ENCODE measurements at regions not wholly inside any gene's neighbourhood (a gene's known extent, or its start where the extent isn't known, plus 50 kb on each side); places are given as distances from the start of the nearest gene placed in this dataset.

DNA sequence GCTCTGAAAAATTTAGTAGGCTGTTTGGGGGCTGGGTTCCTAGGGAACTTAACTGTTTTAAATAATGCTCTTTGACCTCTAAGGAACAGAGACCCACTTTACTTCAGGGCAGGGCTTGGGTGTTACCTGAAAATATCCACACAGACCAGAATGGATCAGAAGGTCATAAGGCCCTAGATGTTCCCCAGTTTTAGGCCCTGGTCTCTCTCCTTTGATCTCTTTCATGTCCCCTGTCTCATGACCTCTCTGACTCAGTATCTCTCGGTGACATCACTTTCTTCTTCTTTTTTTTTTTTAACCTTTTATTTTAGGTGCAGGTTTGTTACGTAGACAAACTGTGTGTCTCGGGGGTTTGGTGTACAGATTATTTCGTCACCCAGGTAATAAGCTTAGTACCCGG, 272.1 kb upstream of the SGK1 start:
- no peaks in the 10 kb centered on the region for H3K36me3 Mint-ChIP-seq (ENCODE audit: unreplicated experiment)
- no peaks in the 10 kb centered on the region for H3K9me3 Mint-ChIP-seq (ENCODE audit: unreplicated experiment)
- DNase-seq, result no peak
- H3K4me3 Mint-ChIP-seq (ENCODE audit: unreplicated experiment), result no peak overlapping the region
- H3K27me3 Mint-ChIP-seq (ENCODE audit: unreplicated experiment), result no peaks in the 10 kb centered on the region
- H3K27ac Mint-ChIP-seq (ENCODE audit: unreplicated experiment), result no peak overlapping the region
- TF ChIP-seq, protein P1, sequence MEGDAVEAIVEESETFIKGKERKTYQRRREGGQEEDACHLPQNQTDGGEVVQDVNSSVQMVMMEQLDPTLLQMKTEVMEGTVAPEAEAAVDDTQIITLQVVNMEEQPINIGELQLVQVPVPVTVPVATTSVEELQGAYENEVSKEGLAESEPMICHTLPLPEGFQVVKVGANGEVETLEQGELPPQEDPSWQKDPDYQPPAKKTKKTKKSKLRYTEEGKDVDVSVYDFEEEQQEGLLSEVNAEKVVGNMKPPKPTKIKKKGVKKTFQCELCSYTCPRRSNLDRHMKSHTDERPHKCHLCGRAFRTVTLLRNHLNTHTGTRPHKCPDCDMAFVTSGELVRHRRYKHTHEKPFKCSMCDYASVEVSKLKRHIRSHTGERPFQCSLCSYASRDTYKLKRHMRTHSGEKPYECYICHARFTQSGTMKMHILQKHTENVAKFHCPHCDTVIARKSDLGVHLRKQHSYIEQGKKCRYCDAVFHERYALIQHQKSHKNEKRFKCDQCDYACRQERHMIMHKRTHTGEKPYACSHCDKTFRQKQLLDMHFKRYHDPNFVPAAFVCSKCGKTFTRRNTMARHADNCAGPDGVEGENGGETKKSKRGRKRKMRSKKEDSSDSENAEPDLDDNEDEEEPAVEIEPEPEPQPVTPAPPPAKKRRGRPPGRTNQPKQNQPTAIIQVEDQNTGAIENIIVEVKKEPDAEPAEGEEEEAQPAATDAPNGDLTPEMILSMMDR (IDR thresholded peaks at IDR 0.05; ENCODE audit: partially characterized antibody, unreplicated experiment), result no peak
- H3K4me1 Mint-ChIP-seq (ENCODE audit: low read depth, unreplicated experiment), result no peaks in the 10 kb centered on the region

DNA sequence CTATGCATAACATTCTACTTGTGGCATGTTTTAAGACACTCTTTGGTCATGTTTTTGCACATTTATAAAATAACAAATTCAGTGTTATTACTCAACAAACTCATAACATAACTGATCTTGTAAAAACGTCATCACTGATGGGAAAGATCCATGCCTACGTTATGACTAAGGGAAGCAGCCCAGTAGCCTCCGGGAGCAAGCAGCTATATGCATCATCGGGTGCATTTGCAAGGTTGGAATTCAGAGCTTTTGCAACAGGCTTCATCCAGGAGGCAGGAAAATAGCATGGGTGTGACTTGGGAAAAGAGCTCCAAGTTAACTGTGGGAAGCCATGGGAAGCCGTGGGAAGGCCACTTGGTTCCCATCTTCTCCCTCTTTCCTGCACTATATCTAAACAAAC, 271.6 kb upstream of the SGK1 start:
- Mint-ChIP-seq H3K4me1 (ENCODE audit: low read depth, unreplicated experiment) (no peaks in the 10 kb centered on the region), H3K27me3 (ENCODE audit: unreplicated experiment) (no peaks in the 10 kb centered on the region), H3K4me3 (ENCODE audit: unreplicated experiment) (no peak overlapping the region), H3K27ac (ENCODE audit: unreplicated experiment) (no peak overlapping the region), H3K36me3 (ENCODE audit: unreplicated experiment) (no peaks in the 10 kb centered on the region), H3K9me3 (ENCODE audit: unreplicated experiment) (no peaks in the 10 kb centered on the region)
- no peak for DNase-seq
- TF ChIP-seq, protein P1 (IDR thresholded peaks at IDR 0.05; ENCODE audit: partially characterized antibody, unreplicated experiment), result no peak

DNA sequence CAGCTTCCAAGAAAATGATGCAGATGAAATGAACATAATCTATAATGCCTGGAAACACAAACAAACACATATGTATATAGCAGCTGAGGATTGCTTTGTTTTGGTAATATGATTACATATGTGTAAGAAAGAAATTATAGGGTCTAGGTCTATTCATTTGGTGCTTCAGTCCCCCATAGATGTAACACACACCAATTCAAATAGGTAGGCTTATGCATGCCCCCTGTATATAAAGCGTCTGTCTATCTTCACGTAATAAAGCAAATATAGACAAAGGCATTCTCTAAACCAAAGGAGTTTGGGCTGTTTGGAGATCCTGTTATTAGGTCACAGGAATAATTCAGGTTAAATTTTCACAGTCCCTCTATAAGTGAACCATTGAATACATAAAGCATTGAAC, 270.4 kb upstream of the SGK1 start:
- Mint-ChIP-seq H3K27me3 (ENCODE audit: unreplicated experiment) (no peaks in the 10 kb centered on the region), H3K4me3 (ENCODE audit: unreplicated experiment) (no peak overlapping the region), H3K4me1 (ENCODE audit: low read depth, unreplicated experiment) (no peaks in the 10 kb centered on the region), H3K9me3 (ENCODE audit: unreplicated experiment) (no peaks in the 10 kb centered on the region), H3K27ac (ENCODE audit: unreplicated experiment) (no peak overlapping the region), H3K36me3 (ENCODE audit: unreplicated experiment) (no peaks in the 10 kb centered on the region)
- TF ChIP-seq, protein P1 (IDR thresholded peaks at IDR 0.05; ENCODE audit: partially characterized antibody, unreplicated experiment), result no peak
- DNase-seq, result no peak

DNA sequence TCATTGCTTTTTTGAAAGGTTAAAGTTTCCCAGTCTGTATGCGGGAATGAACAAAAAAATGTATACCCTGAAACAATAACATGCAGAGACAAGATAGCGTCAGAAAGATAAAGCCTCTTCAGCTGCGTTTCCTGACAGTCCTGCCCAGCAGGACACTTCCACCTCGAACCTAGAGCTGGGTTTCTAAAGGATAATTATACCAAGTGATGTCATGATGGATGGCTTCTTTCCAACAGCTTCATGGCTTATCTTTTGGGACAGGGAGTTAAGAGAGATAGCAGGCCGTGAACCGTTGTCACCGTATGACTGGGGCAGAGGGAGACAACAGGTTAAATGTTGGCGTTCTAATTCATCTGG, 267.6 kb upstream of the SGK1 start:
- H3K27ac Mint-ChIP-seq (ENCODE audit: unreplicated experiment), result no peak overlapping the region
- no peaks in the 10 kb centered on the region for H3K9me3 Mint-ChIP-seq (ENCODE audit: unreplicated experiment)
- H3K4me3 Mint-ChIP-seq (ENCODE audit: unreplicated experiment), result no peak overlapping the region
- H3K27me3 Mint-ChIP-seq (ENCODE audit: unreplicated experiment), result no peaks in the 10 kb centered on the region
- TF ChIP-seq, protein P1 (IDR thresholded peaks at IDR 0.05; ENCODE audit: partially characterized antibody, unreplicated experiment), result no peak
- no peak for DNase-seq
- no peaks in the 10 kb centered on the region for H3K36me3 Mint-ChIP-seq (ENCODE audit: unreplicated experiment)
- H3K4me1 Mint-ChIP-seq (ENCODE audit: low read depth, unreplicated experiment), result no peaks in the 10 kb centered on the region

DNA sequence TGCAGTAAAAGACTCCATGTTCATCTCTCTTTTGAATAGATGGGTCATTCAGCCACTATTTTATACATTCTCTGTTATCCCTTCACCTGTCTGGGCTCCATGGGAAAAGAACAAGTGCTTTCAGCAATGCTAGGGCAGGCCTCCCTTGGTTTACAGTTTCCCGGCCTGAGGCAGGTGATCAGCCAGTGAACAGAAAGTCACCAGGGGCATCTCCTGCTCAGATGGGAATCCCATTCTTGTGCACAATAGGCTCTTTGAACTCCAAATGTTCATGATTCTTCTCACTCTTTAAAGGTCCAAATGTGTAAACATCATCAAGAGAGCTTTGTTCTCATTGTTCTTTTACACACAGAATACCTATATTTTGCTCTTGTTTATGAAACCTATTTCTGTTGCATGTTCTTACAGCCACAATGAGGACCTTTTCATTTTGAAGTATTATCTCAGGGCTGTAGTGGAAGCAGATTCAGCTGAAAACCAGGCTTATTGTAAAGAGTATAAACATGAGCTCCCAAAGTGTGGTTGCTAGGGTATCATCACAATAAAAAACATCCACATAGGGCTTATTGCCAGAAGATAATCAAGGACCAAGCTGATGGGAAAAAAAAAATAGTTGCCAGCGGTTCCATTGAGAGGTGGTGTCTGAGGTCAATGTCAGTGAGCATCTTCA, 267.1 kb upstream of the SGK1 start:
- no peak for DNase-seq
- no peaks in the 10 kb centered on the region for H3K27me3 Mint-ChIP-seq (ENCODE audit: unreplicated experiment)

More for the DNA sequence above, 267.1 kb upstream of the SGK1 start:
- Mint-ChIP-seq H3K4me3 (ENCODE audit: unreplicated experiment) (no peak overlapping the region), H3K27ac (ENCODE audit: unreplicated experiment) (no peak overlapping the region), H3K4me1 (ENCODE audit: low read depth, unreplicated experiment) (no peaks in the 10 kb centered on the region), H3K9me3 (ENCODE audit: unreplicated experiment) (no peaks in the 10 kb centered on the region), H3K36me3 (ENCODE audit: unreplicated experiment) (no peaks in the 10 kb centered on the region)
- TF ChIP-seq, protein P1 (IDR thresholded peaks at IDR 0.05; ENCODE audit: partially characterized antibody, unreplicated experiment), result no peak

Measured in glutamatergic neuron (in vitro differentiated cells).